Loucy (cell line): ENCODE measurements at regions not wholly inside any gene's neighbourhood (a gene's known extent, or its start where the extent isn't known, plus 50 kb on each side); places are given as distances from the start of the nearest gene placed in this dataset.

ENCODE experiments used
- H2AFZ ChIP-seq: fragments of 200-600 bp; sonication (generic); 2 replicates; pipeline ENCODE4 v1.6.0; 2016; ENCODE audit warnings: antibody characterized with exemption, mild to moderate bottlenecking, low read length, moderate library complexity
- H3F3A ChIP-seq: fragments of 200-600 bp; 2 replicates; pipeline ENCODE4 v1.6.0; 2016; ENCODE audit warnings: antibody characterized with exemption, low read depth, mild to moderate bottlenecking
- H3K27me3 ChIP-seq: fragments of 200-600 bp; sonication (generic); 2 replicates; pipeline ENCODE4 v1.6.1; 2014; ENCODE audit warnings: low read length, mild to moderate bottlenecking; ENCODE audit not compliant: insufficient read depth, poor library complexity, severe bottlenecking
- H3K36me3 ChIP-seq: fragments of 200-600 bp; sonication (generic); 2 replicates; pipeline ENCODE4 v1.6.1; 2016; ENCODE audit warnings: low read length; ENCODE audit not compliant: insufficient read depth
- H3K4me1 ChIP-seq: fragments of 200-600 bp; sonication (generic); 2 replicates; pipeline ENCODE4 v1.5.1; 2014; ENCODE audit warnings: low read length, mild to moderate bottlenecking; ENCODE audit not compliant: insufficient read depth, poor library complexity, severe bottlenecking
- H3K4me2 ChIP-seq: fragments of 200-600 bp; sonication (generic); 2 replicates; pipeline ENCODE4 v1.6.0; 2014; ENCODE audit warnings: antibody characterized with exemption, low read length, low read depth, mild to moderate bottlenecking; ENCODE audit not compliant: poor library complexity, severe bottlenecking
- H3K4me3 ChIP-seq: fragments of 200-600 bp; sonication (generic); 2 replicates; pipeline ENCODE4 v1.5.1; 2014; ENCODE audit warnings: low read length, mild to moderate bottlenecking, mixed read lengths; ENCODE audit not compliant: poor library complexity, severe bottlenecking
- H3K79me2 ChIP-seq: fragments of 200-600 bp; sonication (generic); 2 replicates; pipeline ENCODE4 v1.6.1; 2014; ENCODE audit warnings: low read length; ENCODE audit not compliant: insufficient read depth
- H3K9ac ChIP-seq: fragments of 200-600 bp; sonication (generic); 2 replicates; pipeline ENCODE4 v1.6.0; 2014; ENCODE audit warnings: mild to moderate bottlenecking, low read depth, low read length, moderate library complexity; ENCODE audit not compliant: poor library complexity, severe bottlenecking
- H3K9me2 ChIP-seq: fragments of 200-600 bp; sonication (generic); replicated peaks from 2 replicates; pipeline ENCODE4 v1.6.1; 2016; ENCODE audit warnings: low read depth, low read length, mixed read lengths
- H3K9me3 ChIP-seq: fragments of 200-600 bp; sonication (generic); 2 replicates; pipeline ENCODE4 v1.6.1; 2014; ENCODE audit warnings: mild to moderate bottlenecking, antibody characterized with exemption, low read length, low read depth; ENCODE audit not compliant: insufficient read depth
- H4K20me1 ChIP-seq: fragments of 200-600 bp; sonication (generic); 2 replicates; pipeline ENCODE4 v1.6.0; 2014; ENCODE audit warnings: antibody characterized with exemption, low read length, mild to moderate bottlenecking; ENCODE audit not compliant: insufficient read depth, poor library complexity, severe bottlenecking
- EZH2phosphoT487 ChIP-seq: fragments of 200-600 bp; IDR thresholded peaks from 2 replicates; pipeline ENCODE4 v1.6.1; 2018; ENCODE audit warnings: antibody characterized with exemption, mild to moderate bottlenecking, moderate library complexity, borderline replicate concordance
- TF ChIP-seq, protein P1 (sequence below): fragments of 200-600 bp; sonication (generic); conservative IDR thresholded peaks from 2 replicates; pipeline ENCODE4 v1.5.1; 2014; ENCODE audit warnings: mild to moderate bottlenecking, antibody characterized with exemption, low read length

DNA sequence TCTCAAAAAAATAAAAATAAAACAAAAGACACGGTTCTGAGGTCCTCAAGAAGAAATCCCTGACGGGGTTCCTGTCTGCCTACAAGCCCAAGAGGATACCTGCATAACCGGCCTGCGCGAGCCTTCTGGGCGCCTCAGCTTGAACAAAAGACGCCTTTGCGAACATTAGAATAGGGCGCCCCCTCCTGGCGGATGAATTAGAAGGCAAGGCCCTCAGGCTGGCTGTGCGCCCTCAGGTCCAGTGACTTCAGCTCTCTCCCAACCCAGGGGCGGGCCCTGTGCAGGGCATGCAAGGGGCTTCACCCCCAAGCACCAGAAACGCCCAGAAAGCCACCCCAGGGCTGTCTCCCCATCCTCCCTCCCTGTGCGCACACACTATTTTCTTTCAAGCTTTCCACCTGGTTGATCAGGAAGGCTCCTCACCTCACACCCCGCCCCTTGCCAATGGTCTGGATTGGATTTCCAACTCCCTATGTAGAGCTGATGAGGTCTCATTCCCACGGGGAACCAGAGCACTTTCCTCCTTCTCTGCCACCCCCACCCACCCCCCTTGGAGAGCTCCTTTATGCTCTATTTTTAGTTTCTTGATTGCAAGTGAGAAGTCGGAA lies 273.3 kb downstream of the BUD13 start:
- no peaks in the 10 kb centered on the region for H3K79me2 ChIP-seq
- no peak overlapping the region for H3K4me3 ChIP-seq
- TF ChIP-seq, protein P1, sequence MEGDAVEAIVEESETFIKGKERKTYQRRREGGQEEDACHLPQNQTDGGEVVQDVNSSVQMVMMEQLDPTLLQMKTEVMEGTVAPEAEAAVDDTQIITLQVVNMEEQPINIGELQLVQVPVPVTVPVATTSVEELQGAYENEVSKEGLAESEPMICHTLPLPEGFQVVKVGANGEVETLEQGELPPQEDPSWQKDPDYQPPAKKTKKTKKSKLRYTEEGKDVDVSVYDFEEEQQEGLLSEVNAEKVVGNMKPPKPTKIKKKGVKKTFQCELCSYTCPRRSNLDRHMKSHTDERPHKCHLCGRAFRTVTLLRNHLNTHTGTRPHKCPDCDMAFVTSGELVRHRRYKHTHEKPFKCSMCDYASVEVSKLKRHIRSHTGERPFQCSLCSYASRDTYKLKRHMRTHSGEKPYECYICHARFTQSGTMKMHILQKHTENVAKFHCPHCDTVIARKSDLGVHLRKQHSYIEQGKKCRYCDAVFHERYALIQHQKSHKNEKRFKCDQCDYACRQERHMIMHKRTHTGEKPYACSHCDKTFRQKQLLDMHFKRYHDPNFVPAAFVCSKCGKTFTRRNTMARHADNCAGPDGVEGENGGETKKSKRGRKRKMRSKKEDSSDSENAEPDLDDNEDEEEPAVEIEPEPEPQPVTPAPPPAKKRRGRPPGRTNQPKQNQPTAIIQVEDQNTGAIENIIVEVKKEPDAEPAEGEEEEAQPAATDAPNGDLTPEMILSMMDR: peak; percentile 70
- TF ChIP-seq EZH2phosphoT487: no peak
- no peak overlapping the region for H2AFZ ChIP-seq
- H3K4me2 ChIP-seq: no peak overlapping the region
- no peaks in the 10 kb centered on the region for H3K36me3 ChIP-seq
- no peaks in the 10 kb centered on the region for H3K9me3 ChIP-seq
- H3F3A ChIP-seq: no peaks in the 10 kb centered on the region
- no peaks in the 10 kb centered on the region for H3K4me1 ChIP-seq
- H3K9me2 ChIP-seq: no peaks in the 10 kb centered on the region
- H3K9ac ChIP-seq: no peak overlapping the region
- no peaks in the 10 kb centered on the region for H3K27me3 ChIP-seq
- H4K20me1 ChIP-seq: no peaks in the 10 kb centered on the region

GRCh38 chr11:116498161-116498560 lies 274.6 kb downstream of the BUD13 start:
- Histone ChIP-seq H2AFZ (no peak overlapping the region), H3K4me1 (no peaks in the 10 kb centered on the region), H3K9me2 (no peaks in the 10 kb centered on the region), H3K79me2 (no peaks in the 10 kb centered on the region), H3K9me3 (no peaks in the 10 kb centered on the region), H3K9ac (no peak overlapping the region), H3F3A (no peaks in the 10 kb centered on the region), H3K27me3 (no peaks in the 10 kb centered on the region), H3K4me2 (no peak overlapping the region), H4K20me1 (no peaks in the 10 kb centered on the region), H3K4me3 (no peak overlapping the region), H3K36me3 (no peaks in the 10 kb centered on the region)
- no peak for TF ChIP-seq EZH2phosphoT487
- TF ChIP-seq, protein P1: no peak

- no peak overlapping the region for H3K9ac ChIP-seq
- H3K27me3 ChIP-seq: no peaks in the 10 kb centered on the region
- no peak overlapping the region for H3K4me3 ChIP-seq
- H2AFZ ChIP-seq: no peak overlapping the region
- no peaks in the 10 kb centered on the region for H3F3A ChIP-seq
- H3K9me3 ChIP-seq: no peaks in the 10 kb centered on the region
- no peaks in the 10 kb centered on the region for H3K4me1 ChIP-seq
- no peaks in the 10 kb centered on the region for H4K20me1 ChIP-seq
- H3K4me2 ChIP-seq: no peak overlapping the region
- no peaks in the 10 kb centered on the region for H3K9me2 ChIP-seq
- TF ChIP-seq, protein P1: no peak
- TF ChIP-seq EZH2phosphoT487: no peak
- no peaks in the 10 kb centered on the region for H3K79me2 ChIP-seq
- no peaks in the 10 kb centered on the region for H3K36me3 ChIP-seq
Observed at GRCh38 chr11:116492600-116492999, 280.2 kb downstream of the BUD13 start.
